Psoas muscle (tissue), 7 donors: ENCODE measurements at regions not wholly inside any gene's neighbourhood (a gene's known extent, or its start where the extent isn't known, plus 50 kb on each side); places are given as distances from the start of the nearest gene placed in this dataset.

Experiments used
- ATAC-seq, 4 donors: fragments of 200-7000 bp; cut with Tn5 transposase; one replicate each; pipeline ENCODE4 v1.9.1; 2020; ENCODE audit warnings: moderate library complexity in 3 of 4, mild to moderate bottlenecking in 2 of 4
- DNase-seq, 2 donors: peaks; one replicate each; pipeline ENCODE4 v3.0.0-alpha.2; 2020
- H3K27ac ChIP-seq: fragments of 200-600 bp; one replicate; pipeline ENCODE4 v1.8.0; 2022
- H3K27me3 ChIP-seq, 3 donors: fragments of 200-600 bp in 1 of 3; one replicate each; pipeline versions ENCODE4 v1.6.1 to v1.8.0; 2013 to 2022; ENCODE audit warnings: low read length in 2 of 3, mild to moderate bottlenecking in 2 of 3, moderate library complexity in 1 of 3; ENCODE audit not compliant: insufficient read depth in 3 of 3
- H3K36me3 ChIP-seq, 2 donors: fragments of 200-600 bp in 1 of 2; one replicate each; pipeline versions ENCODE4 v1.6.1 to v1.8.0; 2013 to 2022; ENCODE audit warnings: low read depth in 1 of 2, mild to moderate bottlenecking in 1 of 2, moderate library complexity in 1 of 2; ENCODE audit not compliant: insufficient read depth in 1 of 2
- H3K4me1 ChIP-seq: fragments of 200-600 bp; one replicate; pipeline ENCODE4 v1.8.0; 2022
- H3K4me3 ChIP-seq: fragments of 200-600 bp; one replicate; pipeline ENCODE4 v1.8.0; 2022; ENCODE audit warnings: mild to moderate bottlenecking
- H3K9me3 ChIP-seq: fragments of 200-600 bp; one replicate; pipeline ENCODE4 v1.8.0; 2022
- CTCF ChIP-seq: fragments of 200-600 bp; IDR thresholded peaks from one replicate; pipeline ENCODE4 v1.8.0; 2022; ENCODE audit warnings: antibody characterized with exemption
- WGBS, 3 donors: extraction: QIAGEN DNeasy Blood & Tissue Kit; methylation state at CpG; one replicate each; pipeline versions ENCODE4 v1.1.6 to v1.1.7; 2013; 5-methylcytosine and 5-hydroxymethylcytosine counted together
- intact Hi-C, 2 donors: fragments of 100-400 bp; cut with DNase I; formaldehyde crosslinking; loops; one replicate each; pipeline versions ENCODE4 v1.11.0 to v1.14.2; 2022
- donor health status: healthy with polysubstance abuse.
- donor health status: DM: no; HTN: no; CAD: no; lungs with moderate emphysema.
- donor health status: Bipolar disorder and iron deficiency.
- donor health status: healthy.
- donor health status: DM: yes; HTN: yes; CAD: no.
- donor health status: DM: no; HTN: no; CAD: no.
- donor health status: DM: yes; HTN: yes; CAD: no.

DNA sequence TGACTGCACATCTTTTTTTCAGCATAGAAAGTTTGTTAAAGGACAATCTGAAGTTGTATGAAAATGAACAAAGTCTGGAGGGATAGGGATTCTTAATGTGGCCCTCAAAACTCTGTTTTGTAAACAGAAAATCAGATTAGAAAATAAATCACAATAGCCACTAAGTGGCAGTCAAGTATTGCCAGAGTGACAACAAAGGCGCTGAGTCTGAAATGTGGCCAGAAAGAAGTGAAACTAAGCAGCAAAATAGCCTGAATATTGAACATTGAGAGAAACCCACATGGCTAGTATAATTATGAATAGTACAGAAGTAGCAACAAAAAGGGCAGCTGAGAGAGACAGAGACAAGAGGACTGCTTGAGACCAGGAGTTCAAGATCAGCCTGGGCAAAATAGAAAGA, 81.1 kb upstream of the CT45A1 start:
- ATAC-seq (no peak), DNase-seq (no peak)
- no peak overlapping the region for H3K4me3 ChIP-seq
- no peaks in the 10 kb centered on the region for H3K36me3 ChIP-seq
- WGBS, 3 donors: 25 to 42% (median 38%) methylated on average over 1 of the region's 1 CpG
- TF ChIP-seq CTCF: no peak
- H3K27me3 ChIP-seq: peaks cover 0 to 5% (median 0%) of the 10 kb centered on the region in 3 donors
- no peaks in the 10 kb centered on the region for H3K9me3 ChIP-seq
- intact Hi-C loops: loop anchor here in 1 of 2 donors (5.0 kb wide), 1 partner anchor 300 kb away; no protein-coding TSS in a partner anchor
- H3K27ac ChIP-seq: no peak overlapping the region
- H3K4me1 ChIP-seq: no peaks in the 10 kb centered on the region

DNA sequence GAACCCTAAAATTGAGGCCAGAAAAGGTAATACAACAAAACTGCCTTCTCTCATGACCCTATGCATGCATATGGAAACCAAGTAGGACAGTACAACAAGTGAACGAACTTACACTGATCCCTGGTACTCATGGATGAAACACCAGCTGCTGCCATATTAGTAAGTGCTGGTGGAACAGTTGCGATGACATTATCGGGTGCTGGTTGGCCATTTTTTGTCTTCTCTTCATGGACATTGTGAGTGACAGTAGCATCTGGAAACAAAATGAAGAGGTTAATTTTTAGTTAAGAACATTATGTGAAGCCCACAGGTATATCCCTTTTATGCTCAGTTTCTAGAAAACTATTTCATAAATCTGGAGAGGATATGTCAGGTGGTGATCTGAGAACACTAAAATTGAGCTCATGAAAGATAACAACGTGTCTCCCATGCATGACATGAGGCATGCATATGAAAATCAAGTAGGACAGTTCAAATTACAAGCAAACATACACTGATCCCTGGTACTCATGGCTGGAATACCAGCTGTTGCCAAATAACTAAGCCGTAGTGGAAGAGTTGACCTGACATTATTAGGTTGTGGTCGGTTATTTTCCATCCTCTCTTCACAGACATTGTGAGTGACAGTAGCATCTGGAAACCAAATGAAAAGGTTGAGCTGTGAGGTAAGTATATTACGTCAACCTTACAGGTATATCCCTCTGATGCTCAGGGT, 74.2 kb upstream of the CT45A1 start:
- no peaks in the 10 kb centered on the region for H3K27me3 ChIP-seq
- H3K4me3 ChIP-seq: no peak overlapping the region
- H3K27ac ChIP-seq: no peak overlapping the region
- DNase-seq: no peak
- no peak for TF ChIP-seq CTCF
- H3K4me1 ChIP-seq: no peaks in the 10 kb centered on the region
- H3K9me3 ChIP-seq: no peaks in the 10 kb centered on the region
- intact Hi-C loops: no loop called here
- ATAC-seq: no peak
- 48 to 57% (median 53%) methylated on average over 7 of the region's 7 CpGs for WGBS, 3 donors
- H3K36me3 ChIP-seq: no peaks in the 10 kb centered on the region

DNA sequence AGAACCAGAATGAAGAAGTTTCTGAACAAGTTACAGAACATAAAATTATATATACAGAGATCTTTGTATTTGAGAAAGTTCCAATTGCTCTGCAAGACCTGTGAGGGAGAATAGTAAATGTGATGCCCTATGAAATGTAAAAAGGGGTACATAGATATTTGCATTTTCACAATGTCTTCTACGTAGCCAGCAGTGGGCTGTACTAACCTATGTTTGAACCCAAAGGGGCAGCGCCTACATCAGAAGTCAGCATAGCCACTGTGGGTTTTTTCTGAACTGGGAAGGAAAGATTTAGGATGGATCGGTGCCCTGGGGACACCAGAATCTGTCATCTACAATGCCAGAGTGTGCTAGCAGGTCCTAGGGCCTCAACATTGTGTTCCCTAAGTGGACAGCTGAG, 69.5 kb upstream of the CT45A1 start:
- TF ChIP-seq CTCF: no peak
- Histone ChIP-seq H3K27ac (no peak overlapping the region), H3K27me3 (no peaks in the 10 kb centered on the region), H3K36me3 (no peaks in the 10 kb centered on the region), H3K4me3 (no peak overlapping the region), H3K4me1 (no peaks in the 10 kb centered on the region), H3K9me3 (no peaks in the 10 kb centered on the region)
- no peak for ATAC-seq
- intact Hi-C loops: no loop called here
- WGBS, 3 donors: 60 to 90% (median 80%) methylated on average over 3 of the region's 3 CpGs
- no peak for DNase-seq

- no peak for DNase-seq
- no peak overlapping the region for H3K27ac ChIP-seq
- intact Hi-C loops: no loop called here
- H3K9me3 ChIP-seq: no peaks in the 10 kb centered on the region
- H3K27me3 ChIP-seq: no peaks in the 10 kb centered on the region
- TF ChIP-seq CTCF: no peak
- no peak overlapping the region for H3K4me3 ChIP-seq
- WGBS, 3 donors: 34 to 76% (median 65%) methylated on average over 2 of the region's 2 CpGs
- H3K36me3 ChIP-seq: no peaks in the 10 kb centered on the region
- no peak for ATAC-seq
- H3K4me1 ChIP-seq: no peaks in the 10 kb centered on the region
Measured at GRCh38 chrX:135644624-135645023, 68.8 kb upstream of the CT45A1 start.

- Histone ChIP-seq H3K27ac (no peak overlapping the region), H3K9me3 (no peaks in the 10 kb centered on the region), H3K27me3 (peaks cover 0 to 4% (median 0%) of the 10 kb centered on the region in 3 donors), H3K4me3 (no peak overlapping the region), H3K4me1 (no peaks in the 10 kb centered on the region), H3K36me3 (no peaks in the 10 kb centered on the region)
- ATAC-seq: no peak
- 47 to 60% (median 52%) methylated on average over 4 of the region's 4 CpGs for whole genome bisulfite sequencing, 3 donors
- DNase-seq: no peak
- TF ChIP-seq CTCF: no peak
- intact Hi-C loops: no loop called here
Measured at GRCh38 chrX:135649029-135649428, 64.4 kb upstream of the CT45A1 start.
